Trophoblast cell (in vitro differentiated cells and primary cell): ENCODE measurements at regions not wholly inside any gene's neighbourhood (a gene's known extent, or its start where the extent isn't known, plus 50 kb on each side); places are given as distances from the start of the nearest gene placed in this dataset.

Experiments used
- DNase-seq, 2 donors: peaks; one replicate each; pipeline ENCODE4 v3.0.0-alpha.2; 2016
- H2AFZ ChIP-seq: 2 replicates; pipeline ENCODE4 v1.6.1; 2013; ENCODE audit warnings: low read length, moderate library complexity, mild to moderate bottlenecking; ENCODE audit not compliant: insufficient read depth, poor library complexity
- H2AK5ac ChIP-seq: 2 replicates; pipeline ENCODE4 v1.6.1; 2013; ENCODE audit warnings: mild to moderate bottlenecking, low read length
- H2BK120ac ChIP-seq: 2 replicates; pipeline ENCODE4 v1.6.1; 2013; ENCODE audit warnings: low read length, mild to moderate bottlenecking, moderate library complexity; ENCODE audit not compliant: insufficient read depth, poor library complexity
- H2BK12ac ChIP-seq: 2 replicates; pipeline ENCODE4 v1.6.1; 2013; ENCODE audit warnings: mild to moderate bottlenecking, low read length, moderate library complexity
- H2BK5ac ChIP-seq: 2 replicates; pipeline ENCODE4 v1.6.1; 2013; ENCODE audit warnings: low read length, low read depth, moderate library complexity, mild to moderate bottlenecking; ENCODE audit not compliant: poor library complexity
- H3K14ac ChIP-seq: 2 replicates; pipeline ENCODE4 v1.6.1; 2013; ENCODE audit warnings: mild to moderate bottlenecking, low read length
- H3K18ac ChIP-seq: 2 replicates; pipeline ENCODE4 v1.6.1; 2013; ENCODE audit warnings: mild to moderate bottlenecking, low read length
- H3K23ac ChIP-seq: 2 replicates; pipeline ENCODE4 v1.6.1; 2013; ENCODE audit warnings: low read length
- H3K27ac ChIP-seq: 2 replicates; pipeline ENCODE4 v1.5.1; 2013; ENCODE audit warnings: low read depth, mild to moderate bottlenecking, inconsistent platforms, low read length, moderate library complexity
- H3K27me3 ChIP-seq: 2 replicates; pipeline ENCODE4 v1.6.1; 2013; ENCODE audit warnings: inconsistent platforms, mild to moderate bottlenecking, low read length, moderate library complexity; ENCODE audit not compliant: insufficient read depth
- H3K36me3 ChIP-seq, 2 experiments: 1 replicate in 1 of 2; 2 replicates in 1 of 2; pipeline ENCODE4 v1.6.1; 2013; ENCODE audit warnings: low read length in 2 of 2, mild to moderate bottlenecking in 2 of 2, moderate library complexity in 1 of 2; ENCODE audit not compliant: insufficient read depth in 2 of 2, control insufficient read depth in 1 of 2
- H3K4ac ChIP-seq: 2 replicates; pipeline ENCODE4 v1.6.1; 2013; ENCODE audit warnings: low read depth, mild to moderate bottlenecking, low read length, moderate library complexity
- H3K4me1 ChIP-seq, 2 experiments: 1 replicate in 1 of 2; 2 replicates in 1 of 2; pipeline ENCODE4 v1.6.1; 2013; ENCODE audit warnings: low read length in 2 of 2, mild to moderate bottlenecking in 2 of 2, moderate library complexity in 1 of 2; ENCODE audit not compliant: insufficient read depth in 2 of 2, control insufficient read depth in 1 of 2
- H3K4me2 ChIP-seq: 2 replicates; pipeline ENCODE4 v1.6.1; 2013; ENCODE audit warnings: inconsistent platforms, mild to moderate bottlenecking, low read length, moderate library complexity
- H3K4me3 ChIP-seq: 2 replicates; pipeline ENCODE4 v1.5.1; 2013; ENCODE audit warnings: mild to moderate bottlenecking, low read depth, low read length, inconsistent platforms
- H3K79me1 ChIP-seq: one replicate; pipeline ENCODE4 v1.6.1; 2013; ENCODE audit warnings: low read length
- H3K79me2 ChIP-seq: 2 replicates; pipeline ENCODE4 v1.6.1; 2013; ENCODE audit warnings: low read length, mild to moderate bottlenecking; ENCODE audit not compliant: control insufficient read depth, insufficient read depth, poor library complexity
- H3K9ac ChIP-seq: 2 replicates; pipeline ENCODE4 v1.6.1; 2013; ENCODE audit warnings: mild to moderate bottlenecking, low read length
- H3K9me3 ChIP-seq: 2 replicates; pipeline ENCODE4 v1.6.1; 2013; ENCODE audit warnings: low read depth, mild to moderate bottlenecking, control low read depth, inconsistent platforms, low read length; ENCODE audit not compliant: insufficient read depth
- H4K12ac ChIP-seq: 2 replicates; pipeline ENCODE4 v1.6.1; 2013; ENCODE audit warnings: low read depth, mild to moderate bottlenecking, low read length, moderate library complexity
- H4K8ac ChIP-seq: 2 replicates; pipeline ENCODE4 v1.6.1; 2013; ENCODE audit warnings: low read depth, mild to moderate bottlenecking, low read length, moderate library complexity
- H4K91ac ChIP-seq: one replicate; pipeline ENCODE4 v1.6.1; 2013; ENCODE audit warnings: low read depth, mild to moderate bottlenecking, low read length, moderate library complexity
- WGBS: extraction: QIAGEN DNeasy Blood & Tissue Kit; methylation state at CpG from one replicate; pipeline ENCODE4 v1.1.7; 2013; ENCODE audit warnings: missing lambda C conversion rate; ENCODE audit not compliant: insufficient read length, insufficient coverage; ENCODE audit errors: extremely low coverage; 5-methylcytosine and 5-hydroxymethylcytosine counted together

DNA sequence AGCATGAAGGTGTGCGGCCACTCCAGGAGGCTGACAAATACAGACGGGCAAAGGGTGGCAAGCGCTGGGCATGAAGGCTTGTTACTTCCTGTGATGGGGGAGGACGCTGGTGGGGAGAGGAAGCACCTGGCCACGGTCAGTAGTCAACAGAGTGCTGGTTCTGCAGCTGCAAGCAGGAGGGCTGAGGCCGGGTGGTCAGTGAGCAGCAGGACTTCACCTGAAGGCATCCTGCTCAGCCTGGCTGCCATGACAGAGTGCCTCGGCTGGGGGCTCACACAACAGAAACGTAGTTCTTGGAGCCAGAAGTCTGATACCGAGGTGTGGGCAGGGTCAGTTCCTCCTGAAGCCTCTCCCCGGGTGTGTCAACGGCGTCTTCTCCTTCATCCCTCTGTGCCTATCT, 118.6 kb upstream of the IRX4 start:
- Histone ChIP-seq H3K18ac (no peak overlapping the region), H3K79me2 (no peaks in the 10 kb centered on the region), H2AK5ac (no peak overlapping the region), H2BK12ac (no peak overlapping the region), H3K27me3 (no peaks in the 10 kb centered on the region), H3K14ac (no peak overlapping the region), H4K12ac (no peak overlapping the region), H3K23ac (no peak overlapping the region), H3K4me3 (no peak overlapping the region), H3K4ac (no peak overlapping the region), H3K4me2 (no peak overlapping the region), H3K36me3 (no peaks in the 10 kb centered on the region), H2AFZ (no peak overlapping the region), H4K8ac (no peak overlapping the region), H2BK5ac (no peak overlapping the region), H2BK120ac (no peak overlapping the region), H3K27ac (no peak overlapping the region), H3K9ac (no peak overlapping the region), H3K4me1 (no peaks in the 10 kb centered on the region), H4K91ac (no peak overlapping the region), H3K9me3 (peaks cover 5% of the 10 kb centered on the region), H3K79me1 (no peaks in the 10 kb centered on the region)
- DNase-seq, result no peak
- no CpG with 5 or more reads among the region's 12 CpGs for WGBS

DNA sequence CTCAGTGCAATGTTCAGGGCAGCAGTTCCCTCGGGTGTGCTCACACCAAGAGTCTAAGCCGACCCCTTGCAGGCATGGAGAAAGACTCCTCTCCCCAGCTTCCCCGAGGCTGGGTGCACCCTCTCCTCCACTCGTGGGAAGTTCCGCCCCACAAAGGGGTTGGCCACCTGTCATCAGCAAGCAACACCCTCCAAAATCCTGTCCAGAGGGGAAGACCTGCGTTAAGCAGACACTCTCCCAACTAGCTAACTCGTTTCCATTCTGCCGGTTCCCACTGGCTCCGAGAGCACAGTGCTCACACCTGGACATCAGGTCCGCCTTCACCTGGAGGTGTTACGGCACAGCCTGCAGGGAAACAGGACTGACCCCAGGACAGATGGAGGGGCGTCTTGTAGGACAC, 117.9 kb upstream of the IRX4 start:
- no CpG with 5 or more reads among the region's 12 CpGs for WGBS
- Histone ChIP-seq H3K4me3 (no peak overlapping the region), H3K4ac (no peak overlapping the region), H4K91ac (no peak overlapping the region), H3K9me3 (peaks cover 5% of the 10 kb centered on the region), H3K23ac (no peak overlapping the region), H3K79me1 (no peaks in the 10 kb centered on the region), H4K12ac (no peak overlapping the region), H2AK5ac (no peak overlapping the region), H3K27ac (no peak overlapping the region), H2AFZ (no peak overlapping the region), H3K36me3 (no peaks in the 10 kb centered on the region), H2BK120ac (no peak overlapping the region), H3K18ac (no peak overlapping the region), H3K4me1 (no peaks in the 10 kb centered on the region), H3K4me2 (no peak overlapping the region), H3K27me3 (no peaks in the 10 kb centered on the region), H2BK5ac (no peak overlapping the region), H3K9ac (no peak overlapping the region), H3K14ac (no peak overlapping the region), H4K8ac (no peak overlapping the region), H3K79me2 (no peaks in the 10 kb centered on the region), H2BK12ac (no peak overlapping the region)
- DNase-seq, result no peak

DNA sequence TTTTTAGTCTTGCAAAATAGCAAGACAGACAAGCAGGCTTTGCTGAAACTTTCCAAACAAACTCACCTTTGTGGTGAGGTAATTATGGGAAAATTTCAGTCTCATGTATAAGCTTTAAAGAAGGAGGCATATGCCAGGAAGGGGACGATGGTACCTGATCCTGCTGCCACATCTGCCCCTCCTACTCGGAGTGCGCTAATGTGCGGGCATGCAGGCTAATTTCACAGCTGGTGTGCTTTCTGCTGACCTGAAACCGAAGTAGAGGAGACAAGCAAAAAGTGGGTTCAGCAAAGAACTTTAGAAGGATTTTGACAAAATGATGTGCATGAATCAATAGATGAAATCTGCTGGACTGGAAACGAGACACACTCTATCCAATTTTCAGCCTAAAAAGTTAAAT, 117.1 kb upstream of the IRX4 start:
- H3K79me1 ChIP-seq, result no peaks in the 10 kb centered on the region
- no peak overlapping the region for H3K27ac ChIP-seq
- no peak overlapping the region for H4K8ac ChIP-seq
- H4K12ac ChIP-seq, result no peak overlapping the region
- no peak for DNase-seq
- H4K91ac ChIP-seq, result no peak overlapping the region
- H3K36me3 ChIP-seq, result no peaks in the 10 kb centered on the region
- H3K9me3 ChIP-seq, result peaks cover 6% of the 10 kb centered on the region
- no peak overlapping the region for H3K18ac ChIP-seq
- H2BK12ac ChIP-seq, result no peak overlapping the region
- H2AFZ ChIP-seq, result no peak overlapping the region
- no peak overlapping the region for H3K4ac ChIP-seq
- no peak overlapping the region for H3K23ac ChIP-seq
- WGBS, result no CpG with 5 or more reads among the region's 6 CpGs
- H3K27me3 ChIP-seq, result no peaks in the 10 kb centered on the region
- H2BK120ac ChIP-seq, result no peak overlapping the region
- H3K4me2 ChIP-seq, result no peak overlapping the region
- H3K4me3 ChIP-seq, result no peak overlapping the region
- H3K14ac ChIP-seq, result no peak overlapping the region
- H2BK5ac ChIP-seq, result no peak overlapping the region
- no peaks in the 10 kb centered on the region for H3K79me2 ChIP-seq
- no peaks in the 10 kb centered on the region for H3K4me1 ChIP-seq
- H2AK5ac ChIP-seq, result no peak overlapping the region
- H3K9ac ChIP-seq, result no peak overlapping the region

GRCh38 chr5:1998716-1999317, 116.1 kb upstream of the IRX4 start:
- no peak overlapping the region for H2AFZ ChIP-seq

More at GRCh38 chr5:1998716-1999317, 116.1 kb upstream of the IRX4 start:
- H2AK5ac ChIP-seq, result no peak overlapping the region
- H3K18ac ChIP-seq, result no peak overlapping the region
- DNase-seq, result peak in 1 of 2 donors; percentile 4
- no peak overlapping the region for H3K4me2 ChIP-seq
- no peaks in the 10 kb centered on the region for H3K79me1 ChIP-seq
- WGBS, result no CpG with 5 or more reads among the region's 4 CpGs
- no peaks in the 10 kb centered on the region for H3K4me1 ChIP-seq
- no peak overlapping the region for H3K23ac ChIP-seq
- no peaks in the 10 kb centered on the region for H3K36me3 ChIP-seq
- no peak overlapping the region for H3K9ac ChIP-seq
- H2BK5ac ChIP-seq, result no peak overlapping the region
- no peaks in the 10 kb centered on the region for H3K79me2 ChIP-seq
- no peak overlapping the region for H3K4ac ChIP-seq
- peaks cover 6% of the 10 kb centered on the region for H3K9me3 ChIP-seq
- no peak overlapping the region for H4K12ac ChIP-seq
- no peak overlapping the region for H3K14ac ChIP-seq
- H4K8ac ChIP-seq, result no peak overlapping the region
- H2BK12ac ChIP-seq, result no peak overlapping the region
- H3K4me3 ChIP-seq, result no peak overlapping the region
- H4K91ac ChIP-seq, result no peak overlapping the region
- H2BK120ac ChIP-seq, result no peak overlapping the region
- no peak overlapping the region for H3K27ac ChIP-seq
- no peaks in the 10 kb centered on the region for H3K27me3 ChIP-seq
